GM12865 (cell line): ENCODE measurements at regions not wholly inside any gene's neighbourhood (a gene's known extent, or its start where the extent isn't known, plus 50 kb on each side); places are given as distances from the start of the nearest gene placed in this dataset.

Experiments used
- DNase-seq: peaks from one replicate; pipeline ENCODE4 v3.0.0; 2010; ENCODE audit warnings: low read depth
- H3K4me3 ChIP-seq: 2 replicates; pipeline ENCODE4 v1.5.1; 2011; ENCODE audit warnings: mild to moderate bottlenecking, low read depth, low read length, control low read depth
- TF ChIP-seq, protein P1 (sequence below): IDR thresholded peaks from 2 replicates; pipeline ENCODE4 v1.5.1; 2011; ENCODE audit warnings: low read length, control low read depth, low read depth, inconsistent platforms; ENCODE audit not compliant: insufficient read depth; ENCODE audit errors: missing control alignments

DNA sequence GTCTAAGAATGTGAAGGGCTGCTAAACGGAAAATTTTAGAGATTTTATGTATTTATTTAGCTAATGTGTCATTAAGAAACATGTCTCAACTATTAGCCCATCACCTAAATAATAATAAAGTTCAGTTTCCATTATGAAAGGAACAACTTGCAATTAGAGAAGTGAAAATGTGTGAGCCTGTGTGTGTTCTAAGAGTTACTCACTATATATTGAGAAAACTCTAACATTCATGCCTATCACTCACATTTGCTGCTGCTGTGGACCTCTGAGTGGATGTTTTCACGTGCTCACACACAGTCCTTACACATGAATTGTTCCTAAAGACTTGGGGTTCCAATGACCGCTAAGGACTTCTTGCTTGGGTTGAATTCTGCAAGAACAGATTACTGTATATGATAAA lies 364.0 kb downstream of the TMA16 start:
- H3K4me3 ChIP-seq, result no peak overlapping the region
- DNase-seq, result no peak
- TF ChIP-seq, protein P1, sequence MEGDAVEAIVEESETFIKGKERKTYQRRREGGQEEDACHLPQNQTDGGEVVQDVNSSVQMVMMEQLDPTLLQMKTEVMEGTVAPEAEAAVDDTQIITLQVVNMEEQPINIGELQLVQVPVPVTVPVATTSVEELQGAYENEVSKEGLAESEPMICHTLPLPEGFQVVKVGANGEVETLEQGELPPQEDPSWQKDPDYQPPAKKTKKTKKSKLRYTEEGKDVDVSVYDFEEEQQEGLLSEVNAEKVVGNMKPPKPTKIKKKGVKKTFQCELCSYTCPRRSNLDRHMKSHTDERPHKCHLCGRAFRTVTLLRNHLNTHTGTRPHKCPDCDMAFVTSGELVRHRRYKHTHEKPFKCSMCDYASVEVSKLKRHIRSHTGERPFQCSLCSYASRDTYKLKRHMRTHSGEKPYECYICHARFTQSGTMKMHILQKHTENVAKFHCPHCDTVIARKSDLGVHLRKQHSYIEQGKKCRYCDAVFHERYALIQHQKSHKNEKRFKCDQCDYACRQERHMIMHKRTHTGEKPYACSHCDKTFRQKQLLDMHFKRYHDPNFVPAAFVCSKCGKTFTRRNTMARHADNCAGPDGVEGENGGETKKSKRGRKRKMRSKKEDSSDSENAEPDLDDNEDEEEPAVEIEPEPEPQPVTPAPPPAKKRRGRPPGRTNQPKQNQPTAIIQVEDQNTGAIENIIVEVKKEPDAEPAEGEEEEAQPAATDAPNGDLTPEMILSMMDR, result no peak

DNA sequence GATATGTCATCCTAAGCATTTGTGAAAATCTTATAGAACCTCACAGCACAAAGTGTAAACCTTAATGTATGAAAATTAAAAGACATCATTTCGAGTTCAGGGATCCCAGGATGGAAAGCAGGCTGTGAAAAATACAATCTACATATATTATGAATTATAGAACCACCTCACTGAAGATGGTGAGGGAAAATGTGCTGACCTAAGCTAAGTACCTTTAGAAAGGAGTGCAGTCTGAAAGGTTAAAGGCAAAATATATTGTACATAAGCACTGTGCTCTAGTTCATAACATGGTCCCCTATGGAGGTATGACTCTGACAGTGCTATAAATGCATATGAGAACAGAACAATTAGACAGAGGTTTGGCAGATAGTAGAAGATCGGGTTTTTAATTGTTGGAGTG lies 368.6 kb downstream of the TMA16 start:
- TF ChIP-seq, protein P1, result no peak
- no peak overlapping the region for H3K4me3 ChIP-seq
- no peak for DNase-seq

DNA sequence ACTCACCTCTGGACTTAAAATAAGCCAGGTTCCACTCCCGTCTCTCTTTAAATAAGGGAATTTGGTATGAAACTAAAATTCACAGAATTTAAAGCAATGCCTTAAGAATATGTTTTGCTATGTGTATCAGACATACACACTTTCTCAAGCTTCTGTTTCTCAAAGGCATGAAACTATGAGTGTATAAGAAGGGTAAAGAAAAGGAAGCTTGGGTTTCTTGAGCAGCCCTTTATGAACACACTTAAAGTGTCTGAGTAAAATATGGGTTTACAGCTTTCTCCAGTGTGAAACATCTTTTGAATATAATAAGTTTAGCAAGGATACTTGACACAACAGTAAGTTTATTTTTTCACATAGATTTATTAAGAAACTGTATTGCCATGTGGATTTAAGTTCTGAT lies 370.5 kb downstream of the TMA16 start:
- DNase-seq, result no peak
- TF ChIP-seq, protein P1, result no peak
- no peak overlapping the region for H3K4me3 ChIP-seq

DNA sequence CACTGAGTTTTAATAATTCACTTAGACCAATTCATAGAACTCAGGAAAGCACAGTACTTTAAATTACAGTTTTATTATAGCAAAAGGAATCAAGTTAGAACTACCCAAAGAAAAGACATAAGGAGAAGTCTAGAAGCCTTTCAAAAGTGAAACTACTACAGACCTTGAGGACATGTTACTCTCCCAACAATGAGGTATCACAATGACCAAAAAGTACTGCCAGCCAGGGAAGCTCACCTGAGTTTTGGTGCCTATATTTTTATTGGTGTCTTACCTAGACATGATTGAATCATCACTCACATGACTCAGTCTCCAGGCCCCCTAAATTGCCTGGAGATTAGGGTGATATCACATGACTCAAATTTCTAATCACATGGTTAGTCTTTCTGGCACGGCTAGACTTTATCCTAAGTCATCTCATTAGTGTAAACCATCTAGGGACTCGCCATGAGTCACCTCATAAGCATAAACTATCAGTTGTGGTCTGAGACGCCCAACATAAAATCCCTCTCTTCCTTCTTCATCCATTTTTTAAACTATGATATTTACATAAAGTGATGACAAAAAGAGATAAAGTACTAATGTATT lies 372.3 kb downstream of the TMA16 start:
- TF ChIP-seq, protein P1, result no peak
- DNase-seq, result no peak
- no peak overlapping the region for H3K4me3 ChIP-seq

DNA sequence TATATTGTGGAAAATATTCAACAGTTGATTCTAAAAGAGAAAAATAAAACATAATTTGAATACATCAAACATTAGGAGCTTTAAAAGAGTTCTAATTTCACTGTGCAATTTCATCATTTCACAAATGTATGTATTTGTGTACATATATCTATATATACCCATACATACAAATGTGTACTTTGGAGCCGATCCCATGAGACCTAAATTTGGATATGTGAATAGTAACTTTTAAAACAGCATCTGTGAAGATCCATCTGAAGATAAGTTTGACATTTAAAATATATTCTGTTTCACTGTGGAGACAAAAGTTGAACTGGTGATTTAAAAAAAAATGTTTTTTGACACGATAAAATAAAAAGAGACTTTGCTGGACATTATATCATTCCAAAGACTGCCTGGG lies 374.0 kb downstream of the TMA16 start:
- no peak for DNase-seq
- TF ChIP-seq, protein P1, result no peak
- no peak overlapping the region for H3K4me3 ChIP-seq

DNA sequence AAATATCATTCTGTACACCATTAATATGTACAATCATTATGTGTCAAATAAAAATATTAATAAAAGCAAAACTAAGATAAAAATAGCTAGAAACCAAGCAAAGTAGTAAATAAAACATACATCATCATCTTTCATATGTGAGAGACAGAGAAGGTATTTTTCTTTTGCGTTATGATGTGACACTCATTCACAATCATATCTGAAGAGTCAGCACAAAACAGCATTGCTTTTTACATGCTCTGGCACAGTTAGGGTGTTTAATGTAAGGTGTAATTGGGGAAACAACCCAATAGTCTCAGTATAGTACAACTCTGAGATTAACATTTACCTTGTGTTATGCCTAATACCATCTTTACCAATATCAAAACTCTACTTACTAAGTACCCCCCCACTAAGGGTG lies 376.6 kb downstream of the TMA16 start:
- TF ChIP-seq, protein P1, result no peak
- H3K4me3 ChIP-seq, result no peak overlapping the region
- DNase-seq, result no peak

DNA sequence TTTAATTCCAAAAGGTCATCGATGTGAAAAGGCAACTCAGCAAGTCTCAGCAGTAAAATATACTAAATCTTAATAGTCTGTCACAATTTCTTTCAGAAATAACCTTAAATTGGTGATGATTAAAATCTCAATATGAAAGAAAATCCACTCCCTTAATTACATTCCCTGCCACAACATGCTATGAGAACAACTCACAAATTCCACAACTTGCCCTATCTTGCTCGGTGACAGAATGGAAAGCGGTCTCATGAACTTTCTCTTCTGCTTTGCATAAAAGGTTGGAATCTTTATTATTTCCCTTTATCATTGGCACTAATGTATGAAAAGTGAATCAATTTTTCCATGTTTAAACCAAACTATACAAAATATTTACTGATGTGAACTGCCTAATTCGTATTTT lies 380.8 kb downstream of the TMA16 start:
- TF ChIP-seq, protein P1, result no peak
- H3K4me3 ChIP-seq, result no peak overlapping the region
- no peak for DNase-seq
